GM19324 (cell line): ENCODE measurements at regions not wholly inside any gene's neighbourhood (a gene's known extent, or its start where the extent isn't known, plus 50 kb on each side); places are given as distances from the start of the nearest gene placed in this dataset.
A peak's percentile ranks its signal among the peaks of the same experiment; 100 is the strongest.
"Not testable (repeated sequence)": the region's sequence is repeated elsewhere in the genome, so short reads cannot be mapped to it uniquely, and the experiment has no call there.

Experiments
- ATAC-seq: cut with Tn5 transposase; IDR thresholded peaks from one replicate; pipeline ENCODE4 v1.9.1; 2021; ENCODE audit warnings: mild to moderate bottlenecking, moderate library complexity; ENCODE audit not compliant: unreplicated experiment, low FRiP score

DNA sequence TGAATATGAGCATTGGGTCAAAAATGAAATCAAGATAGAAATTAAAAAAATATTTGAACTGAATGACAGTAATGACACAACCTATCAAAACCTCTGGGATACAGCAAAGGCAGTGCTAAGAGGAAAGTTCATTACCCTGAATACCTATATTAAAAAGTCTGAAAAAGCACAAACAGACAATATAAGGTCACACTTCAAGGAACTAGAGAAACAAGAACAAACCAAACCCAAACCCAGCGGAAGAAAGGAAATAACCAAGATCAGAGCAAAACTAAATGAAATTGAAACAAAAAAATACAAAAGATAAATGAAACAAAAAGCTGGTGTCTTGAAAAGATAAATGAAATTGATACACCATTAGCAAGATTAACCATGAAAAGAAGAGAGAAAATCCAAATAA lies 140.5 kb upstream of the MAN1A1 start:
- ATAC-seq, result not testable (repeated sequence)

DNA sequence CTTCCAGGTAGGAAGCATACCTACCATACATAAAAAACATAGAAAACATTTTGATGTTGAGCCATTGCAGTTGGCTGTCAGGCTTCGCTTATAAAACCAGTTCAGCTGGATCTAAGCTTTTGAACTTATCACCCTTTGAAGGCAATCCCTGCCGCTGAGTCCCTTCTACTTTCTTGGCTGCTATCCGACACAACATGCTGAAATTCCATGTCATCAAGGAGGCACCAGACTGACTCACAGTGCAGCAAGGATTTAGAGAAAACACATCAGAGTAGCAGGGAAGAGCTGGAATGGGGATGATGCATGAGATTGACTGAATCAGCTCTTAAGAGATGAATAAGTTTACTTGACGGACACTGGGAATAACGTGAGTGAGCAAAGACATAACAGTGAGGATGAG lies 135.0 kb upstream of the MAN1A1 start:
- ATAC-seq, result no peak

DNA sequence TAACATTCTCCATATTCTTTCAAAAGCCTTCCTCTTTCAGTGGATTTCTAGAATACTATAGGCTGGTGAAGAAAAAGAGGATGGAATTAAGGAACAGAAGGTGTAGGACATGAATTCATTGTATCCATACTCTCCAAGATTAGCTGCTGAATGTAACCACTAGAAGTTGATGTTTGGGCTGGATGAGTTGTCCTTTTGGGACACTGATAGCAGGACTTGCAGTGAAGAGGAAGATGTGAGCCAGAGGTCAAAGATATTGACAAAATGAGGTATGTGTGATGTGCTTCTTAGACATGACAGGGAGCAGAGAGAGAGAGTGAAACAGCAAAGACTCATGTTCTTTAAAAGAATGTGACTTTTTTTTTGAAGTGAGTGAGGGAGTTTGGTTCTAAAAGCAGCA lies 134.3 kb upstream of the MAN1A1 start:
- ATAC-seq, result no peak

DNA sequence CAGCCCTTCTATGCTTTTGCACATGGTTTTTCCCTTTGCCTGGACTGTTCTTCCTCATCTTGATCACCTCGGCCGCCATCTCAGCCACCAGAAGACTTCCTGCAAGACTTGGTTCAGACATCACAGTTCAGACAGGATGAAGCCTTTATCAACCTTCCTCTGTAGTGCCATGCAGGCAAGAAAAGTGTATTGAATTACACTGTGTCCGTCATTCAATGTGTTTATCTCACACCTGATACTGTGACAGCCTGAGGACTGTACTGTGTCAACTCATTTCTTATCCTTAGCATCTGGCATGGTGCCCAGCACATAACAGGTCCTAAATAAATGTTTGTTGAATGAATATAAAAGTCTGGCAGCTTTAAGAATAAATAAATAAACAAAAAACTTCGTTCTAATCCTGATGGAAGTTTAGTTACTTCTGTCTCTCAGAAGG lies 133.3 kb upstream of the MAN1A1 start:
- ATAC-seq, result no peak

DNA sequence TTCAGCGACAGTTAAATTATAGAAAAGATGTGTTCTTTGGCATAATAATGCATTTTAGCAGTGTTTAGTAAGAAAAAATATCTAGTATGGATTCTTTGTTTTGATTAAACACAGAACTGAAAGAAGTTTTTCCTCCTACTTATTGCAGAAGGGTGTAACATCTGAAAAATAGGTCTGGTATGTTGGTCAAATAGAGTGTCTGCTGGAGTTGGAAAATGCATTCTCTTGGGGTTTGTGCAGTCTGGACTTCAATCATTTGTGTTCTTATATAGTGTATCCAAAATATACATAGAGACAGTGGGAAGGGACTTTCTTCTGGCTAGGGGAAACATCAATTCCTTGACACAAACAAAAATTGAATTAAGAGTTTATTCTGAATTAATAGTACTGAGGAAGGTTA lies 132.4 kb upstream of the MAN1A1 start:
- ATAC-seq, result no peak

DNA sequence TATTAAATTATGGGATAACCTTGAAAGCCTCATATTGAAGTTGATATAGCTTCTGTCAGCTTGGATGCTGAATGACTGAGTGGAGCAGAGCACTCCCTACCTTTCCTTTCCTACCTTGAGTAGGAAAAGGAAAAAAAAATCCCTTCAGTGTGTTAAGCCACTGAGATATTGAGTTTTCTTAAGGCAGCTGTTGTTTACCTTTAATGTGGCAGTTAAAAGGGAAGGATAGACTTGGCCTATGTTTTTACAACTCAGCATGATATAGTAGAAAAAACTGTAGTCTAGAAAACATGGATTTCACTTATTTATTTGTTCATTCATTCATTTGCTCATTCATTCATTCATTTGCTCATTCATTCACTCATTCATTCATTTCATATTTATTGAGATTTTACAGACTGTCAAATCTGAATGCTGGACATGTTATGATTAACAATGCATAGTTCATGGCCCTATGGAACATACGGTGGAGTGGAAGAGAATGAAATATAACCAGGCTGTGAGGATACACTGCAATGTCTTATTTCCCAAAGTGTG lies 131.5 kb upstream of the MAN1A1 start:
- ATAC-seq, result no peak

DNA sequence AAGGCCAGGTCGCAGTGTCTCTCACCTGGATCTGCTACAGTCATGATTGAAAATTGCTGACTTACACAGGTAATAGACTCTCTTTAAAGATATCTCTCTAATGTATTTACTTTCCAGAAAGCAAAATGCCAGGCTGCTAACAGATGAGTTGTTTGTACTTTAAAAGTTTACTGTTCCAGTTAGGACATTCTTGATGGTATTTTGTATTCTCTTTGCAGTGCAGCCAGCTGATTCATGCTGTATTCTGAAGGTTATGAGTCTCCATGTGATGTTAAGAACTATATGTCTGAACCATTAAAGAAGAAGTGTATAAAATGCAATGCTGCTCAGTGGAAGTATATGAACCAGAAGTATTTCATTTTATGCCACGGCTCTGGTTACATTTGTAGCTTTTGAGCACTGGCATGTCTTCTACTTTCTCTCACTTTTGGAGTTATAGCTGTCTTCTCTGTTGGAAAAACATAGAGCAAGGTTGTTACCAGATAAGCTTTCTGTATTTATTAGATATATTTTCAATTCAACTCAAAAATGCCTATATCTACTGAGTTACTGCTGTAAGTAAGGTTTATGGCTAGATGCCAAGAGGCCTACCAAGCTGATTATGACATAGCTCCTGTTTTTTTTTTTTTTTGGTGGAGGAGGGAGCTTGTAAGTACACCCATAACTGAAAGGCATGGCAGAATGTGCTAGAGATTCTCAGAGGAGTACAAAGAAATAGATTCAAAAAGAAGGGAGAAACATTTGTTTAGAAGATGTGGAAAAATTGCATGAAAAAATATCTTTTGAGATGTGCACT lies 130.5 kb upstream of the MAN1A1 start:
- no peak for ATAC-seq

DNA sequence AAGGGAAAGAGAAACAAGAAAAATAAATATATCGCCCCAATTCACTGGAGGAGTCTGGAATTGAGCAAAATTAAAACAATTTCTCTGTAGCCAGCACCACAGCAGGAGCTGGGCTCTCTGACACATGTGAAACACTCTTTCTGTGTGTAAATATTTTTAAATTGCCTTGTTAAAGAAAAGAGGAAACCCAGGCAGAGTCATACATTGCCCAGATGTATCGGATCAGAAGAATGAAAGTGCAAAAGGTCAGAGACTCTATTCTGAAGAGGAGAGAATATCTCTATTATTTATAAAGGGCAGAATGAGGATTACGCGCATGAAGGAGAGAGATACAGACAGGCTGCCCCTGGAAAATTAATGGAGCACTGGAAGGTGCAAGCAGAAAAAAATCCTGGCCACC lies 127.0 kb upstream of the MAN1A1 start:
- ATAC-seq, result peak; percentile 69

DNA sequence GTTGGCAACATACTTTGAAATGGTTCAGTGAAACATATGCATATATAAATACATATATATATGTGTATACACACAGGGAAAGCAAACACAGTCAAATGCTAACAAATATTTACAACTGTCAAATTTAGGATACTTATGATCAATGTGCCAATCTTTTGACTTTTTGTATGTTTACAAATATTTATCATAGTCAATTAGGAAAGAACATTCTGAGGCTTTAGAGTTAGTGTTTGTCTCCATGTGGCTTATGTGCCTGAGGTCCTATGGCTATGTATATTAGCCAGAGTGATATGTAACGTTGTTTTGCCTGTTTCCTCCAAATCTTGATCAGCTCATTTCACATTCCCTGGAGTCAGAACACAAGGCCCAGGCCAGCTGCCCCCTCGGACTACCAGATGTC lies 126.5 kb upstream of the MAN1A1 start:
- no peak for ATAC-seq

DNA sequence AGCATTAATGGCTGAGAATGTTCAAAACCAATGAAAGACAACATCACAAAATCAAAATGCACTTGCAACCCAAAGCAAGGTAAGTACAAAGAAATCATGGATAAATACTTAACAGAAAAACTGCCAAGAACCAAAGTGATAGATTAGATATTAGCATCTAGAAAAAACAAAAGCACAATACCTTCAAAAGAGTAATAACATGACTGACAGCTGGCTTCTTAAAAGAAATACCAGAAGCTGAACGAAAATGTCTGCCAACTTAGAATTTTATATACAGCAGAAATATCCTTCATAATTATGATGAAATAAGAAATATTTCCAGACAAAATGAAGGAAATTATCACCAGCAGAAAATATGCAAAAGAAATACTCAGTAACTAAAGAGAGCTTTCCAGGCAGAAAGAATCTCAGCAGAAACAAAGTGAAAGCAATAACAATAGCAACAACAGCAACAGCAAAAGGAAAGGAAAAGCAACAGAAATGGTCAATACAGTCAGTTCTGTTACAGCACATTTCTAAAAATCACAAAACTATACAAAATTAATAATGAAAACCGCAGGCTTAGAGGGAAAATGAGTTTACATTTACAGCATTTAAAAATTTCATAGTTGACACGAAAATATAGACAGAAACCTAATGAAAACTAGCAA lies 121.5 kb upstream of the MAN1A1 start:
- peak; percentile 52 for ATAC-seq

DNA sequence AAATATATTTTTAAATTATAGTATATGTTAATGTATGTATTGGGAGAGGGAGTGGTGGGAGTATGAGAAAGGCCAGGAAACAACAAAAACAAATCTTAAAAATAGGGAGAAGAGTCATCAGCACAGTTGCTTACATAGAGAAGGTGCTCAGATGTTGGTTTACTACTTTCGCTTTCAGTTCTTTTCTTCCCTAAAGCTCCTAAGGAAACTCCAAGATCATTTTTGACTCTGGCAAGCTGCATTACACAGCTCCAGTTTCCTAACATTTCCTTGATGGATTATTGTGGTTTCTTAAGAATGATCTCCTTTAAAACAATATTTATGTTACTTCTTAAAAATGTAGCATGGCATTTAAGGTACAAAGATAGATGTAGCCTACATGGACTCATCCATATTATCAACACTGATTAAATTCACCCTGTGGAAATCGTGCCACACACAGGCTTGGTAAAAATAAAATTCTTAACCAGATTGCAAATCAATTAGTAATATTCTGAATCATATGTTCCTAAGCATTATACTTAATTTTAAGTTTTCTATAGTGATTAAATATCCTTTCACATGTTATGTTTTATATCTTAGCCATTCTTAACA lies 118.0 kb upstream of the MAN1A1 start:
- ATAC-seq, result no peak

DNA sequence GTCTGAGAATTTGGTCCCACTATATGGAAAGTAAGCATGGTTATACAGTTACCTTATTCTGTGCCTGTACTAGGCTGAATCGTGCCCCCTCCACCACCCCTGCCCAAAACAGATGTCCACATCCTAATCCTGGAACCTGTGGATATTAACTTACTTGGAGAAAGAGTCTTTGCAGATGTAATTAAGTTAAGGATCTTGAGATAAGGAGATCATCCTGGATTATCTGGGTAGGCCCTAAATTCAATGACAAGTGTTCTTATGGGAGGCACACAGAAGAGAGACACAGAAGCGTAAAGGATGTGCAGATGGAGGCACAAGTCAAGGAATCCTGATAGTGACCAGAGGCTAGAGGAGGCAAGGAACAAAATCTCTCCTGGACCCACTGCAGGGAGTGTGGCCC lies 116.7 kb upstream of the MAN1A1 start:
- no peak for ATAC-seq

DNA sequence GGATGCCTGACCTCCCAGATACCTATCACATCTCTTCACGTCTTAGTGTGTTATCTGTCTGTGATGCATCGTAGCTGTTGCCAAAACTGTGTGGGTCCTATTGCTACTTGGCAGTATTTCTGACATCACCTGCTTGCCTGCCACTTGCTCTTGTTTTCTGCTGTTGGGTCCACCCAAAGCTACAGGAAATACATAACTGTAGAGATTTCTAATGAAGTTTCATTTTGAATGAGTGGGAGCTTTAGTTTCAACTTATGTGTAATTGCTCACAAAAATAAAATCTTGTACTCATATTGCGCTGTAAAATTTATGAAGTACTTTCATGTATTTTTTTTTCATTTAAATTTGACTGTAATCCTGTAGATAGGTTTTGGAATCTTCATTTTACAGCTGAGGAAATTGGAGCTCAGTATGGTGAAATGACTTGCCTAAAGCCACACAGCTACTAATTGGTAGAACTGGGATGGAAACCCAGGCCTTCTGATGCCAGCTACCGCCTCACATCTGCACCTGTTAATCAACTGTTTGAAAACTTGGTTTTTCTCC lies 113.6 kb upstream of the MAN1A1 start:
- peak; percentile 65 for ATAC-seq

DNA sequence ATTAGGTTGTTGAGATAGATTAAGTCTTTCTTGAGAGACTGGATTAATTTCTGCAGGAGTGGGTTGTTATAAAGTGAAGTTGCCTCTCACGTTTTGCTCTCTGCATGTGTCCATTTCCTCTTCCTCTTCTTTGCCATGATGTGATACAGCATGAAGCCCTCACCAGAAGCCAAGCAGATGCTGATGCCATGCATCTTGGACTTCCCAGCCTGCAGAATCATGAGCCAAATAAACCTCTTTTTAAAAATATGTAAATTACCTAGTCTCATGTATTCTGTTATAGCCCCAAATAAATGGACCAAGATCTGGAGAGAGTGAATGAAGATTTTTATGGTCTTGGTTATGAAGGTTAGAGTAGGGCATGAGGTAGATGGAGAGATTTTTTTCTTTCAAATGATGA lies 111.6 kb upstream of the MAN1A1 start:
- no peak for ATAC-seq

DNA sequence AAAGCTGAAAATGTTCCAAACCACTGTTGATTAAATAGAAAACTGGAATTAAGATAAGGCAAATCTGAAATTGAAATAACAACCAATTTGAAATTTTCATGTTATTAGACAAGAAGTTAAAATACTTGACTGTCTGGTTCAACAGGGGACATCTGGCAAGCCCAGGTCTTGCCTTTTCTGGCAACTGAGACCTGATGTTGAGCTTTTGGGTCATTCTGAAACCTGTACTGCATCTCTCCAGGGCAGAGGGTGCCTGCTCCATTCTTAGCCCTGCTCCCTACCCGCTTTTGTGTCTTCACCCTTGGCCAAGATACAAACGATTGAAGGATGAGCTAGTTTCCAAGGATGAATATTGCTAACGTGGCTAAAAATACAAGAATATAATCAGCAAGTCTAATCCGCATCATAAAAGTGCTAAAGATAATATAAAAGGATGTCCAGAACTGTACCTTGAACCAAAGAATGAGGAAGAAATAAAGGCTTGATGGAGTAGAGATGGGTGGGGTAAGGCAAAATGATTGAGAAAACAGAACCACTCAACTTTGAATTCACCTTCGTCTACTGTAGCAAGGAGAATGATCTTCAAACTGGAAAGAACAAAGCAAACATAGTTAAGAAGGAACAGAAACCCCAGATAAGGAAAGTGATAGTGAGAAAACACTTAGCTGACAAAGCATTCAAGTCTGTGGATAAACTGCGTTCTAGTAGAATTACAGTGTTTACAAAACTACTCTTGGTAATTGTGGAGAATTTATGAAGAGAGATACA lies 109.8 kb upstream of the MAN1A1 start:
- peak; percentile 70 for ATAC-seq

DNA sequence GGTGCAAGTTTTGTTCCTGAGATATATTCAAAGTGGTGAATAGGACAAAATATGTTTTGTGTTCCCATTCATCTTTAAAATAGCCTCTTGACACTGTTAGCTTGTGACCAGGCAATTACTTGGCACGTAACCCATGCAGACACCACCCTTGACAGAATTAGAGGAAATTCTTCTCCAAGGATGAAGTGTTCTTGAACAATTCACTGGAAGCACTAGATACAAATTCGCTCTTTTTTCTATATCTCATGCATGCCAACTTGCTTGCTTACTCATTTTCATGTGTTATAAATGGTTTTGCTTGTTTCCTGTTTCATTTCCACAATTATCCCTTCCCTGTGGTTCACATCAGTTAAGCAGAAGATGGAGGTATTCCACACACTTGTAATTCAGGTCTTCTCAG lies 105.2 kb upstream of the MAN1A1 start:
- no peak for ATAC-seq

DNA sequence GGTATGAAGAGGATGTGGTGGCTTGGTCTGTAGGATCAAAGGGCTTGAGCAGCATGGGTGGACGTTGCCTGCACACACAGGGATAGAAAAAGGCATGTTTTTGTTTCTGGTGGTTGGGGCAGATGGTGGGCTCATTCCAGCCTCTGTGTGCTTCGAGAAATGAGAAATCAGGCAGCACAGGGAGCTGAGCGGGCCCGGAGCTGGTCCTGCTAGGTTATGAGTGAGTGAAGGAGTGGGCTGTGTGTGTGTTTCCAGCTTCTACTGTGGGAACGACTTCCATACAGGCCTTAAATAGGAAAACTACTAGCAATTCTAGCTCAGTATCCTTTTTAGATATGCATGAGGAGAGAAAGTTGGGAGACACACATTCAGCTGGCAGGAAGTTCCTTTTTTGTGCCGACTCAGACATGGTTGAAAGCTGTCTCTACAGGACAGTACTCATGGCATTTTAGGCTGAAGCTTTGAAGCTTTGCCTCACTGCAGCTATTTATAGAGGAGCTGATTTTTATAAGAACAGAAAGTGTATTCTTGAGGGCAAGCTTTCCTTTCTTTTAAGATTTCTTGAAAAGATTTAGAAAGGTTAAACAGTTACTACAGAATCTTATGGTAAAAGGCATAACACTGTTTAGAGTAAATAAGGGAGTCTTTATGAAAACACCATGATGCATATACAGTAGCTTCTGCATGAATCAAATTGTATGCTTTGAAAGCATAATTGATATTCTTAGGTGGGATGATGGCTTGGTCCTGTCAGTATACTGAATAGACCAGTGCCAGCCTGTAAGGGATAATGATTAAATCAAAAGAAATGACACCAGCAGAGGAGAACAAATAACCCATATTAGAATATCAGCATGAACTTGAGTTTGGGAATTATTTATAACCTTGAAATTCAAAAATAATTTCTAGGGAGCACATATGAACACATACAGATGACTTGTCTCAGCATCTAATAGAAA lies 104.0 kb upstream of the MAN1A1 start:
- ATAC-seq, result no peak

DNA sequence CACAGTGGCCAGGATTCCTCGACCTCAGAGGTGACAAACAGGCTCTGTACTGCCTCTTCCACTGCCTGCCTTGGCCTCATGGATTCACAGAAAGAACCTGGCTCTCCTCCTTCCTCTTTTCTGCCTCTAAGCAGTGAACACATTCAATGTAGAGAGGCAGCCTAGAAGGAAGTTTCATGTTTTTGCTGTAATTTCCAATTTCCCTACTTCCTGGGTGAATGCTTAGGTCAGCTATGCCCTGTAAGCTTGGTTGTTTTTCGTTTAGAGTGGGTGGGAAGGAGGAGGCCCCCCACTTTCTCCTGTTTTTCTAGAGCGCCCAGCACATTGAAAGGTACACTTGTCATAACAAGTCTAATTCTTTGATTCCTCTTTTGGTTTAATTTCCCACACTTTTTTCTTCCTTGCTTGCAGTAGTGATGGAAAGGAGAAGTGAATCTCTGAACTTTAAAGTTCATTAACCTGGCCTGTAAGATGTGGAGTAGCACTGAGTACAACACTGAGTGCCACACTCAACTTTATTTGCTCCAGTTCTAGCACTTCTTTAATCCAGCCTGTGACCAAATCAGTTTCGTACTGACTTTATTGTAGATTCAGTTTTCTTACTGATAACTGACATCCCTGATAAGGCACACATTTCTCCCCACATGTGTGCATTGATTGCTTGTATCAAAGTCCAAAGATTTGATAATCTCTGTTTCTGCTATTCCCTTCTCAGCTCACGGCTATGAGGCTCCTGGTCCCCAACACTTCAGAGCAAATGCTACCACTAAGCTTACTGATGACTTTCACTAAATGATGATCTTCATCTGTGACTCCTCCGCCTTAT lies 100.0 kb upstream of the MAN1A1 start:
- no peak for ATAC-seq

DNA sequence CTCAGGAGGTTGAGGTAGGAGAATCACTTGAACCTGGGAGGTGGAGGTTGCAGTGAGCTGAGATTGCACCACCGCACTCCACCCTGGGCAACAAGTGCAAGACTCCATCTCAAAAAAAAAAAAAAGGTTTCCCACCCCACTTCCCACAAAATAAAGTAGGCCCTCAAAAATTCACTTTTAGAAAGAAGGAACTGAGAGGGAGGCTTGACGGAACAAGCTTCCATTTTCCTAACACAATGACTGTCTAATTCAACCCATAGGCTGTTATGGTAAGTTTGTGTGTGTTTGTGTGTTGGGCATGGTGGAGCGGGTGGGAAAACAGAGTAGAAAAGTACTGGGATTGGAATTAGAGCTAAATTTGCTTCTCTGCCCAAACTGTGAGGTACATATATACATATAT lies 98.4 kb upstream of the MAN1A1 start:
- ATAC-seq, result no peak
